ENCODE measurements at regions not wholly inside any gene's neighbourhood (a gene's known extent, or its start where the extent isn't known, plus 50 kb on each side); places are given as distances from the start of the nearest gene placed in this dataset.

- DNase-seq = no peak
Observed at GRCh38 chr12:88985011-88985410, 367.3 kb downstream of the DUSP6 start.

GRCh38 chr12:88982694-88983093, 369.6 kb downstream of the DUSP6 start:
- no peak for DNase-seq

GRCh38 chr12:88977115-88977514, 375.2 kb downstream of the DUSP6 start:
- DNase-seq = no peak

- DNase-seq = no peak
Observed at GRCh38 chr12:88973998-88974397, 378.3 kb downstream of the DUSP6 start.

- DNase-seq = no peak
Observed at GRCh38 chr12:88970740-88971139, 381.6 kb downstream of the DUSP6 start.

GRCh38 chr12:88969127-88969526, 383.2 kb downstream of the DUSP6 start:
- no peak for DNase-seq

- peak; percentile 30 for DNase-seq
Observed at GRCh38 chr12:88960213-88960878, 380.1 kb upstream of the KITLG start.

GRCh38 chr12:88958946-88959345, 378.7 kb upstream of the KITLG start:
- DNase-seq = no peak

- no peak for DNase-seq
Observed at GRCh38 chr12:88958153-88958552, 377.9 kb upstream of the KITLG start.

- DNase-seq = no peak
Observed at GRCh38 chr12:88957358-88957757, 377.1 kb upstream of the KITLG start.

- DNase-seq = no peak
Observed at GRCh38 chr12:88955531-88955930, 375.3 kb upstream of the KITLG start.

GRCh38 chr12:88953029-88953586, 372.8 kb upstream of the KITLG start:
- no peak for DNase-seq

GRCh38 chr12:88952562-88952942, 372.3 kb upstream of the KITLG start:
- no peak for DNase-seq

GRCh38 chr12:88951860-88952561, 371.7 kb upstream of the KITLG start:
- no peak for DNase-seq

GRCh38 chr12:88951177-88951576, 370.9 kb upstream of the KITLG start:
- DNase-seq = no peak

- DNase-seq = no peak
Observed at GRCh38 chr12:88947486-88948043, 367.3 kb upstream of the KITLG start.

- DNase-seq = peak; percentile 4
Observed at GRCh38 chr12:88946372-88946997, 366.2 kb upstream of the KITLG start.

- DNase-seq = no peak
Observed at GRCh38 chr12:88945051-88945732, 364.9 kb upstream of the KITLG start.

GRCh38 chr12:88944397-88944796, 364.1 kb upstream of the KITLG start:
- no peak for DNase-seq

GRCh38 chr12:88940854-88941253, 360.6 kb upstream of the KITLG start:
- DNase-seq = no peak

- no peak for DNase-seq
Observed at GRCh38 chr12:88935856-88936255, 355.6 kb upstream of the KITLG start.

- no peak for DNase-seq
Observed at GRCh38 chr12:88934163-88934747, 354.0 kb upstream of the KITLG start.

- no peak for DNase-seq
Observed at GRCh38 chr12:88932457-88932856, 352.2 kb upstream of the KITLG start.

All from GDM1 (cell line).